ENCODE measurements at regions not wholly inside any gene's neighbourhood (a gene's known extent, or its start where the extent isn't known, plus 50 kb on each side); places are given as distances from the start of the nearest gene placed in this dataset.
"Not testable (repeated sequence)": the region's sequence is repeated elsewhere in the genome, so short reads cannot be mapped to it uniquely, and the experiment has no call there.

DNA sequence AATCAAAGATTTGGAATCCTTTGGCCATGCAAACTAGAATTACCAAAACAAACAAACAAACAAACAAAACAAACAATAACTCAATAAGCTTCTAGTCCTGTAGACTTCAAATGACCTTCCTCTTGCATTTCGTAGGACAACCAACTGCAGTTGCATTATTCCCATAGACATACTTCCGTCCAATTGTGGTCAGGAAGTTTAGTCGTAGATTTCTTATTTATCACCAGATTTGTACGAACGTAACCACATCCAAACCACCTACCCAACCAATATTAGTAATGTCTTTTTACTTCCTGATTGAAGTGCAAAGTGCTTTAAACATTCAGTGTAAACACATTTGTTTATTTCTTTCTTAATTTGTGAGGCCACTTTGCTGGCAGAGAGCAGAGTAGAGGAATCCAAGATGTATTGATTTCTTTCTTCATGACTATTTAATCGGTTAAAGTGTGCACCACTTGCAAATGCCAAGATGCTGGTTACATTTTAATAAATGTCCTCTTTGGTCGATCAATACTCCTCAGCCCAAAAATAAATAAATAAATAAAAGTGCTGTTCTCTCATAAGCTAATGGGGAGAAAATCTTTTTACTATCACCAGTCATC lies 1745.6 kb upstream of the CELF4 start:
- no peak for DNase-seq (ENCODE audit: low read depth in 2 of 2)

DNA sequence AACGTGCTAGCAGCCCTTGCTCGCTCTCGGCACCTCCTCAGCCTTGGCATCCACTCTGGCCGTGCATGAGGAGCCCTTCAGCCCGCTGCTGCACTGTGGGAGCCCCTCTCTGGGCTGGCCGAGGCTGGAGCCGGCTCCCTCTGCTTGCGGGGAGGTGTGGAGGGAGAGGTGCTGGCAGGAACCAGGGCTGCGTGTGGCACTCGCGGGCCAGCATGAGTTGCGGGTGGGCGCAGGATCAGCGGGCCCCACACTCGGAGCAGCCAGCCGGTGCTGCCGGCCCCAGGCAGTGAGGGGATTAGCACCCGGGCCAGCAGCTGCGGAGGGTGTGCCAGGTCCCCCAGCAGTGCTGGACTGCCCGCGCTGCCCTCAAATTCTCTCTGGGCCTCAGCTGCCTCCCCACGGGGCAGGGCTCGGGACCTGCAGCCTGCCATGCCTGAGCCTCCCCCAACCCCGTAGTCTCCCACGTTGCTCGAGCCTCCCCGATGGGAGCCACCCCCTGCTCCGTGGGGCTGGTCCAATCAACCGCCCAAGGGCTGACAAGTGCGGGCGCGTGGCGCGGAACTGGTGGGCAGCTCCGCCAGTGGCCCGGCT lies 1743.4 kb upstream of the CELF4 start:
- DNase-seq (ENCODE audit: low read depth in 2 of 2): not testable (repeated sequence)

DNA sequence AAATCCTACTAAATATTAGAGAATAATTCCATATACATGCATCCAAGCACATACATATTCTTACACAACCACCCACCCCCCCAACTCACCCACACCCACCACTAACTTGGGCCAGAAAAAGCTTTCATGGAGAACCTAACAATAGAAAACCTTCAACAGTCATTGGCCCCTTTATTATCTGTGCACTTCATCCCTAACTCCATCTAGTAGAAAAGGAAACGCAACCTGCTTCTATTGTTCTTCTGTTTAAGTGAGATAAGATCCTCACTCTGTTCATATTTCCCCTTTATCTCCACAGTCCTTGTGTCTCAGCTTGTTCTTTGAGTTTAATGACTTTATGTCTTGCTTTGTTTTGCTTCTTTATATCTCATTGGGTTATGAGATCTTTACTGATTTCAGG lies 1740.2 kb upstream of the CELF4 start:
- no peak for DNase-seq (ENCODE audit: low read depth in 2 of 2)

DNA sequence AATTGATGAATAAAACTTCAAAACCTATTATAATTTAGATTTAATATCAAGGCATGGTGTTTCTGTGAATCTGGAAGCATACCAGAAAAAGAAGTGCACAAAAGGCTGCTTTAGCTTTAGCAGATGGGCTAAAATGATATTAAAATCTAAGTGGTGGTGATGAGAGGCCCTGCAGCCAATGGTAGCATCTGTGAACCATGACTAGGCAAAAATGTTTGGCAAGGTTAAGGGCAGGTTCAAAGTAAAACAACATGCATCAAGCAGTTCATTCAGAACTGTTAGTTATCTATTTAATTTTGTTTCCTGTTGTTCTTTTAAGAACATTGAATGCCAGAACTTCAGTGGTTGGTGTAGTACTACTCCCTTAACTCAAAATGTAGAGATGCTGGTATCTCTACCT lies 1736.9 kb upstream of the CELF4 start:
- no peak for DNase-seq (ENCODE audit: low read depth in 2 of 2)

- DNase-seq (ENCODE audit: low read depth in 2 of 2): no peak
Measured at GRCh38 chr18:39299152-39299551, 1733.6 kb upstream of the CELF4 start.

DNA sequence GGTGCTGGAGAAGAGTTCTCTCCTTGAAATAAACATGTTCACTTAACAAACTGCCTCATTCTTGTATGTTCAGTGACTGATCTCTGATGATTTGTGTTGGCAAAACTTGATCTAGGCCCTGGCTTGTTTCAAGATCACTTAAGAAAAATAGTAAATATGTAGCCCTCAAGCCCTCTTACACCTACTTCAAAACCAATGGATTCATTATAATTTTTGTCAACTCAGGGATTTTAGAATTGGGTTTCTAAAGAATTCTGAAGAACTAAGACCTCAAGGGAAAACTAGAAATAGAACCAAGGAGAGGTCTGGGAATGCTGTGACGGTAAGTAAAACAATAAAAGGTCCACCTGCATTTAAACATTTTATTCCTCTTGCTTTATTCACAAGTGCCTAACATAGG lies 1731.6 kb upstream of the CELF4 start:
- no peak for DNase-seq (ENCODE audit: low read depth in 2 of 2)

- no peak for DNase-seq (ENCODE audit: low read depth in 2 of 2)
Measured at GRCh38 chr18:39296293-39296888, 1730.8 kb upstream of the CELF4 start.

DNA sequence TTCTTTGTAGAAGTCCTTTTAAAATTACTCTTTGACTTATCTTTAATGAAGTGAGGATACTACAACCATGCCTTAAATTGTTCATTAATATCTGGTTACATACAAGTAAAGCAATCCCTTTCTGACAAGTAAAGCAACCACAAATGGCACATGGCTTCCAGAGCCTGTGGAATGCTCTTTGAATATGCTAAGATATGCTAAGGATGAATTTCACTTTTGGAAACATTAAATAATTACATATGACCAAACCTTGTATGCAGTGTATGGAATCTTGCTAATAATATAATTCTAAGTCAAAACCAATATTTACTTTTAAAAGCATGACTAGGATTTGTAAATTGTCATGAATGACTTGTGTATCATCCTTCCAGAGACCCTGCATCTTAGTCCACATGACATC lies 1711.2 kb upstream of the CELF4 start:
- no peak for DNase-seq (ENCODE audit: low read depth in 2 of 2)

DNA sequence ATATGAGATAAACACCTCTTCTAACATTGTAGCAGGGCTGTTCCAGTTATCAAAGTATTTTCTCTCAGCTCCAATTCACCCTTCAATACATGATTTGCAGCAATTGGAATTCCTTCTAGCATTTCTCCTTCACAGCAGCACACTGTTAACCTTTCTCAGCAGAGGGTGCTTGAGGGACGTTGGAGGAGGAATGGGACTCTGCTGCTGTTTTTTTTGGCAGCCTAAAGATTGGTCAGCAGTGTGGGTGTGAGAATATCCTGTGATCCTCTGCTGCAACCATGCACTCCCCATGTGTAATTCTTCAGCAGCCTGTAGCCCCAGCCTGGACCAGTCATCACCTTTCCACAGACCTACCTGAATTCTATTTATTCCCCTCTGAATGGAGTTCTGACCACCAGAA lies 1708.9 kb upstream of the CELF4 start:
- DNase-seq (ENCODE audit: low read depth in 2 of 2): no peak

GRCh38 chr18:39272230-39272629 lies 1706.6 kb upstream of the CELF4 start:
- DNase-seq (ENCODE audit: low read depth in 2 of 2): no peak

- DNase-seq (ENCODE audit: low read depth in 2 of 2): no peak
Measured at GRCh38 chr18:39271654-39272053, 1706.1 kb upstream of the CELF4 start.

DNA sequence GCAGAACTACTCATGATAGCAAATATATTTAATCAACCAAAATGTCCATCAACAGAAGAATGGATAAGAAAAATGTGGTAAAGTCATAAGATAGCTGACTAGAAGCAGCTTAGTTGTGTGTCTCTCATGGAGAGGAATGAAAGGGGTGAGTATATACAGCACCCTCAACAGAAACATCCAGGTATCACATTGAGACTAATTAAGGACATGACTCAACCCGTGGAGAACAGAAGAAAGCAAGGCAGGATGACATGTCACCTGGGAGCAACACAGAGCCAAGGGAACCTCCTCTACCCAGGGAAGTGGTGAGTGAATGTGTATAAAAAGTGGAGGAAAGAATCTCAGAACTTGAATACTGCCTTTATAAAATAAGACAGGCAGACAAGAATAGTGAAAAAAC lies 1695.0 kb upstream of the CELF4 start:
- DNase-seq (ENCODE audit: low read depth in 2 of 2): no peak

- DNase-seq (ENCODE audit: low read depth in 2 of 2): no peak
Measured at GRCh38 chr18:39259736-39260135, 1694.1 kb upstream of the CELF4 start.

- no peak for DNase-seq (ENCODE audit: low read depth in 2 of 2)
Measured at GRCh38 chr18:39244242-39244641, 1678.6 kb upstream of the CELF4 start.

GRCh38 chr18:39241534-39241933 lies 1675.9 kb upstream of the CELF4 start:
- no peak for DNase-seq (ENCODE audit: low read depth in 2 of 2)

GRCh38 chr18:39238981-39239660 lies 1673.5 kb upstream of the CELF4 start:
- no peak for DNase-seq (ENCODE audit: low read depth in 2 of 2)

DNA sequence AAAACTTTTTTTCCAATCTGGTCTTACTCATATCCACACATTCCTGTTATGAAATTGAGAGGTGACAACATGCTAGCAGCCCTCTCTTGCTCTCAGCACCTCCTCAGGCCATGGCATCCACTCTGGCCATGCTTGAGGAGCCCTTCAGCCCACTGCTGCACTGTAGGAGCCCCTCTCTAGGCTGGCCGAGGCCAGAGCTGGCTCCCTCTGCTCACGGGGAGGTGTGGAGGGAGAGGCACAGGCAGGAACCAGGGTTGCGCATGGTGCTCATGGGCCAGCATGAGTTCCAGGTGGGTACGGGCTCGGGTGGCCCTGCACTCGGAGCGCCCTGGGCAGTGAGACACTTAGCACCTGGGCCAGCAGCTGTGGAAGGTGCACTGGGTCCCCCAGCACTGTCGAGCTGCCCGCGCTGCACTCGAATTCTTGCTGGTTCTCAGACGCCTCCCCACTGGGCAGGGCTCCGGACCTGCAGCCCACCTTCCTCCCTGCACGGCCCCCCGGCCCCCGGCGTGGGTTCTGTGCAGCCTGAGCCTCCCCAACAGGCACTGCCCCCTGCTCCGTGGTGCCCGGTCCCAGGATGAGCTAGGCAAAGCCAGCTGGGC lies 1669.6 kb upstream of the CELF4 start:
- DNase-seq (ENCODE audit: low read depth in 2 of 2): no peak

- DNase-seq (ENCODE audit: low read depth in 2 of 2): no peak
Measured at GRCh38 chr18:39232937-39233336, 1667.3 kb upstream of the CELF4 start.

GRCh38 chr18:39232490-39232889 lies 1666.9 kb upstream of the CELF4 start:
- DNase-seq (ENCODE audit: low read depth in 2 of 2): no peak

GRCh38 chr18:39230086-39230803 lies 1664.6 kb upstream of the CELF4 start:
- no peak for DNase-seq (ENCODE audit: low read depth in 2 of 2)

- not testable (repeated sequence) for DNase-seq (ENCODE audit: low read depth in 2 of 2)
Measured at GRCh38 chr18:39227769-39228168, 1662.2 kb upstream of the CELF4 start.

- no peak for DNase-seq (ENCODE audit: low read depth in 2 of 2)
Measured at GRCh38 chr18:39225373-39225772, 1659.8 kb upstream of the CELF4 start.

All from stimulated activated CD4-positive, alpha-beta T cell treated with anti-CD3 and anti-CD28 coated beads, Interleukin-1b, Interleukin-23, amount 100 ng/mL, for 1 hour (primary cell).